HG03159 (cell line): ENCODE measurements at regions not wholly inside any gene's neighbourhood (a gene's known extent, or its start where the extent isn't known, plus 50 kb on each side); places are given as distances from the start of the nearest gene placed in this dataset.
"Not testable (repeated sequence)": the region's sequence is repeated elsewhere in the genome, so short reads cannot be mapped to it uniquely, and the experiment has no call there.

ENCODE experiments used
- ATAC-seq: cut with Tn5 transposase; IDR thresholded peaks from one replicate; pipeline ENCODE4 v1.9.1; 2021; ENCODE audit warnings: mild to moderate bottlenecking, moderate library complexity; ENCODE audit not compliant: unreplicated experiment

- no peak for ATAC-seq
Observed at GRCh38 chr13:34349091-34349722, 531.3 kb downstream of the RFC3 start.

GRCh38 chr13:34350671-34351070, 532.7 kb downstream of the RFC3 start:
- no peak for ATAC-seq

DNA sequence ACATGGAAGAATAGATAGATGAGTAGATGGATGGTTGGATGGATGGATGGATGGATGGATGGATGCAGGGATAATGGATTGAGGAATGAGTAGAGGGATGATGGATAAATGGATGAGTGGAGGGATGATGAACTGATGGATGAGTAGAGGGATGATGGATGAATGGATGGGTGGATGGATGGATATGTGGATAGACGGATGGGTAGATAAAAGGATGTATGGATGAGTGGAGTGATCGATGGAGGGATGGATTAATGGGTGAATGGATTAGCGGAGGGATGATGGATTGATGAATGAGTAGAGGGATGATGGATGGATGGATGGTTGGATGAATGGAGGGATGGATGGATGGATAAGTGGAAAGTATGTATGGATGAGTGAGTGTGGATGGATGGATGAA, 533.2 kb downstream of the RFC3 start:
- ATAC-seq: no peak

- no peak for ATAC-seq
Observed at GRCh38 chr13:34352958-34353357, 535.0 kb downstream of the RFC3 start.

GRCh38 chr13:34356686-34357434, 538.9 kb downstream of the RFC3 start:
- no peak for ATAC-seq

- no peak for ATAC-seq
Observed at GRCh38 chr13:34357435-34358232, 539.7 kb downstream of the RFC3 start.

DNA sequence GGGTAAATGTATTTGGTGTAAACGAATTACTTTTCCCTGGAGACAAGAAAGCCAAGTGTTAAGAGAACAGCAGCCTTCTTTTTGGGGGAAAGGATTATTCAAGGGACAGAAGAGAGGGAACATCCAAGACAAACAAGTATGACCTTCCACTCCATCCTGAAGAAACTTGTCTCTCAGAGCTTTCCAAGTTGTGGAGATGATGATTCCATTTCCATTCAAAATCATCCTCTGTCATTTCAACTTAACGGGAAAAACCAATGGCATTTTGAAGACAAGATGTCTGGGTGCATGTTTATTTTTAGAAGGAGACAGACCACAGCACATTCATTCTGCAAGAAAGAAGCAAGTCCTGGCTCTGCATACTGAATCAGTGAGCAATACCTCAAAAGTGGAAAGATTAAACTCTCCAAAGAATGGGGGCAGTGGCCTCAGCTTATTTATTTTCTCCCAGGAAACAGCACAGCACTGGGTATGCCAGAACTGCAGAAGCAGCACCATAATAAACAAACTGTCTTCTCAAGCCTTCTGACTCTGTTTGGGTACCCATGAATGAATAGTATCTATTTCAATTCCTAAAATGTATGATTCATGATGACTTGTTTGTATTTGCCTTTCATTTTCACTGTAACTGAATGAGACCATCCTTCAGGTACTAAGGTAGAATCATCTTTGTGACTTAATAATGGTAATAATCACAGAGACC, 541.0 kb downstream of the RFC3 start:
- ATAC-seq: no peak

GRCh38 chr13:34360702-34361101, 542.8 kb downstream of the RFC3 start:
- ATAC-seq: no peak

GRCh38 chr13:34361560-34361959, 543.6 kb downstream of the RFC3 start:
- no peak for ATAC-seq

- ATAC-seq: no peak
Observed at GRCh38 chr13:34363266-34363665, 545.3 kb downstream of the RFC3 start.

- ATAC-seq: no peak
Observed at GRCh38 chr13:34364633-34365032, 546.7 kb downstream of the RFC3 start.

DNA sequence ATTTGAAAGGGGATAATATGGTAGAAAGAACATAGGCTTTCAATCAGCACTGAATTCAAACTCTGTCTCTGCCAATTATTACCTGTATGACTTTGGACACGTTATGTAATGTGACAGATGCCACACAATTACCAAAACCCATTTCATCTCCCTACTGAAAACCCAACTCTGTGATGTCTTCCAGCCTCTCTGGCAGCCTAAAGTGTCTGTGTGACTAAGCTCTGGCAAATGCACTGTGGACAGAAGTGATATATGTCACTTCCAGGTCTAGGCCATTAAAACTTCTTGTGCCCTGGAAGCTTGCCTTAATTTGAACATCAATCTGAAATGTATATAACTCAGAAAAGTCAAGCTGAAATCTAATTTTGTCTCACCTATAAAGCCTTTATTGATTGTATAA, 552.0 kb downstream of the RFC3 start:
- no peak for ATAC-seq

- no peak for ATAC-seq
Observed at GRCh38 chr13:34371108-34371507, 553.2 kb downstream of the RFC3 start.

DNA sequence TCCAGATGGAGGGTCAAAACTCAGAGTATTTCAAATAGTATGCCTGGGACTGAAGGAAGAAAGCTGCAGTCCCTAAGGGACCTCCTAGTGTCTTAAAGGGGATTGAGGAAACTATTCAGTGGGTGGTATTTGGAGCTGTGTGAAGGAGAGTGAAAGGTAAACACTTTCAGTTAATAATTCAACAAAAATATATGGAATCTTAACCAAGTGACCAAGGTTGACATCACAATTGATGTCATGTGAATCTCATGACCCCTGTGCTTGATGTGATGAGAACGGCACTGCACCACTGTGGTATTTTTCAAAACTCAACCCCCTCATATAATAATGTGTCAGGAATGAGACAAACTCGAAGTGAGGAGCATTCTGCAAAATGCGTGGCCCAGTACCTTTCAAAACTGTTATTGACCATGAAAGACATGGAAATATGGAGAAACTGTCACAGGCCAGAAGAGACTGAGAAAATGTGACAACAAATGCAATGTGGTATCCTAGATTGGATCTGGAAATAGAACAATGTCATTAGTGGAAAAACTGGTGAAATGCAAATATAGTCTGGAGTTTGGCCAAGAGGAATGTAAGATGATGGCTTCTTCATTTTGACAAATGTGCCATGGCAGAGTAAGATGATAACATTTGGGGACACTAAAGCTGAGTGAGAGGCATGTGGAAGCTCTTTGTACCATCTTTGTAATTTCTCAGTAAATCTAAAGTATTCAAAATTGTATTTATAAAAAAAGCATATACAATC, 553.9 kb downstream of the RFC3 start:
- no peak for ATAC-seq

DNA sequence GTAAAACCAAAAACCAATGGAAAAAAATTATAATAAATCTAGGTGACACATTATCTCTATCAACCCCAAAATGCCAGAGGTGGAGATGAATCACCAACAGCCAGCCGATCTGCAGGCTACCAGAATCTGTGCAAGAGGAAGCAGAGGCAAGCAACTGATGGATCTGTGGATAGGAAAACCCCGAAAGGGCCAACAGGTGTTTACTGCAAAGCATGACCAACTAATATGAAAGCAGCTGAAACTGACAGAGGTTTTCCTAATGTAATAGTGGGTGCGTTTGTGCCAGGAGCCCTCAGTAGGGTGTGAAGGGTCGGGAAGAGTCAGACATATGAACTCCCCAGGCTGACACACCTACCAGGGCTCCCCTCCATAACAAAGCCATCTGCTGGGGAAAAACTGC, 554.6 kb downstream of the RFC3 start:
- no peak for ATAC-seq

DNA sequence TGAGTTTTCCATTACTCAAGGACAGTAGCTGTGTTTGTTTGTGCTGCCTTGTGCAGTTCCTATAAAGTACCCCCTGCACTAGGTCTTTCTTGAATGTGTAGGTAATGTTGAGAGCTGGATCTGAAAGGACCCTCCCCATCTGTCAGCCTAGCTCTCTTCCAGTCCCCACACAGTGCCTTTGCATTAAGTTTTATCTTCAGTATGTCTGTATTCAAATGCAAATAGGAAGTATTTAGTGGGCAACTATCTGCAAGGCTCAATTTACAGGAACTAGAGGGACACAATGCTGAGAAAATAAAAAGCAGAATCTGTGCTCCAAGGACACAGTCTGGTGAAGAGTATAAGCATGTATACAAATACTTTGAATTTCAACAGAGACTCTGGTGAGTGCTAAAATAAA, 558.5 kb downstream of the RFC3 start:
- no peak for ATAC-seq

DNA sequence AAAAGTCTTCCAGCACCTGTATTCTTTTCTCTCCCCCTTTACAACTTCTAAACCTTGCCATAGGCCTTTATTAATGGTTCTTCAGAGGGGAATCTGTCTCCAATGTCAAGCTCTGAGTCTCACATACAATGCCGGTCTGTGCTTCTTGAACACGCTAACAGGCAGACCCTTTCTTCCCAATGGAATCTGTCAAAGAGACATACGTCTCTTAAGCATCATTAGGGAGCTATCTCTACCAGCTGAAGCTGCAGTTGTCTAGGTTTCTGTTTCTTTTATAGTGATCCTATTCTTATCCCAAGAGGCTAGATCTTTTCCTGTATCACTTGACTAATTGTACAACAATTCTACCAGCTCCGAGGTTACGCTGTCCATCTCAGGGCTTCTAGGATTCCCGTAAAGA, 560.8 kb upstream of the NBEA start:
- no peak for ATAC-seq

DNA sequence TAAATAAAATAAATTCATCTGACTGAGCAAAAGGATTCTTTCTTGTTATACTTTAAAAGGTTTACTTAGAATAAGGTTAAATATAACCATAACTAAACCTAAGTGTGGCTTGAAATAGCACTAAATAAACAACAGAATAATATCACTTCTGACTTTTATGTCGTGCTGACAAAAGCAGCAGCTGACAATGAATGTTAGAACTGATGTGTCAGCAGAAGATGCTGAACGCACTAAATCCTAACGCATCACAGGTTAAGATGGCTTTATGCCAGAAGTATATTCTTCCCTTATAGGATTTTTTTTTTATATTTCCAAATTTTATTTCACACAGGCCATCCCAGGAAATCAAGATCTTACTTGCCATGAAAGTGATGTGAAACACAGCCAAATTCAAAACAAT, 558.3 kb upstream of the NBEA start:
- no peak for ATAC-seq

GRCh38 chr13:34386229-34386628, 555.8 kb upstream of the NBEA start:
- not testable (repeated sequence) for ATAC-seq

DNA sequence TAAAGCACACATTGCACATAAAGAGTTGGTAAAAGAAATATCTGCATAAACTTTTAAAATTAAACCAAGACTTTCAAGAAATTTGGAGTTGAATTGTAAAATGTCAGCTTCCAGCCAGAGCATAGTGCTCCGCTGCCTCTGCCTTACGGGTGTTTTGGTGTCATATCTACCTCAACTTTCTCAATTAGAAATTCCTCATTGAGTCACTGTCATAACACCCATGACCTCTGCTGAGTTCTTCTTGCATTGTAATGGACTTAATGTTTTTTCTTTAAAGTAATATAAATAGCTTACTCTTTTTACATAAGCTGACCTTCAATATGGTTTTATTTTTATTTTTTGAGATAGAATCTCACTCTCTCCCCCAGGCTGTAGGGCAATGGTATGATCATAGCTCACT, 551.0 kb upstream of the NBEA start:
- no peak for ATAC-seq

GRCh38 chr13:34401696-34402095, 540.4 kb upstream of the NBEA start:
- ATAC-seq: no peak
